Kidney (tissue), 13 donors: ENCODE measurements at regions not wholly inside any gene's neighbourhood (a gene's known extent, or its start where the extent isn't known, plus 50 kb on each side); places are given as distances from the start of the nearest gene placed in this dataset.

Source experiments
- DNase-seq, 5 donors: peaks; one replicate each; pipeline ENCODE4 v3.0.0-alpha.2; 2013 to 2020
- FAIRE-seq: peaks from 2 replicates; lab custom pipeline; 2012; peaks lifted over from hg19 to GRCh38; lab: Jason Lieb, UNC
- H3K27ac ChIP-seq, 2 donors: one replicate each; pipeline ENCODE4 v1.7.0; 2013; ENCODE audit warnings: low read depth in 2 of 2, low read length in 2 of 2, inconsistent platforms in 1 of 2
- H3K27me3 ChIP-seq: one replicate; pipeline ENCODE4 v1.7.1; 2013; ENCODE audit warnings: low read length, inconsistent platforms; ENCODE audit not compliant: control insufficient read depth, insufficient read depth
- H3K36me3 ChIP-seq, 3 donors: one replicate each; pipeline versions ENCODE4 v1.7.0 to v1.7.1; 2013; ENCODE audit warnings: low read length in 3 of 3, control low read depth in 1 of 3, inconsistent platforms in 1 of 3; ENCODE audit not compliant: insufficient read depth in 3 of 3, control insufficient read depth in 2 of 3
- H3K4me1 ChIP-seq, 3 donors: one replicate each; pipeline versions ENCODE4 v1.7.0 to v1.7.1; 2013; ENCODE audit warnings: low read length in 3 of 3, inconsistent platforms in 1 of 3, low read depth in 1 of 3; ENCODE audit not compliant: control insufficient read depth in 2 of 3, insufficient read depth in 2 of 3
- H3K4me3 ChIP-seq, 3 donors: one replicate each; pipeline versions ENCODE4 v1.7.0 to v1.8.1; 2013; ENCODE audit warnings: low read length in 3 of 3, control low read depth in 1 of 3, inconsistent platforms in 1 of 3
- H3K9ac ChIP-seq, 3 donors: one replicate each; pipeline versions ENCODE4 v1.7.0 to v1.7.1; 2013; ENCODE audit warnings: low read length in 3 of 3, control low read depth in 1 of 3, inconsistent platforms in 1 of 3
- H3K9me3 ChIP-seq, 3 donors: one replicate each; pipeline versions ENCODE4 v1.7.0 to v1.7.1; 2013; ENCODE audit warnings: low read length in 3 of 3, control low read depth in 1 of 3, inconsistent platforms in 1 of 3; ENCODE audit not compliant: control insufficient read depth in 2 of 3, insufficient read depth in 1 of 3
- CTCF ChIP-seq: IDR thresholded peaks from 3 replicates; pipeline ENCODE4 v1.5.1; 2012; ENCODE audit warnings: mild to moderate bottlenecking, moderate library complexity, borderline replicate concordance; ENCODE audit not compliant: insufficient read depth; ENCODE audit errors: extremely low read depth
- intact Hi-C: fragments of 100-400 bp; cut with DNase I; formaldehyde crosslinking; loops from one replicate; pipeline ENCODE4 v1.11.1; 2022
- donor health status: control.
- donor health status: control.
- donor health status: control.
- donor health status: control.
- donor health status: control.
- donor health status: DM: yes; HTN: yes; CAD: no.
- donor health status: Normal renal cell carcinoma (clear cell type).

- Histone ChIP-seq H3K9me3 (no peaks in the 10 kb centered on the region), H3K9ac (no peak overlapping the region), H3K36me3 (no peaks in the 10 kb centered on the region), H3K4me3 (no peak overlapping the region), H3K27ac (no peak overlapping the region), H3K27me3 (no peaks in the 10 kb centered on the region), H3K4me1 (no peaks in the 10 kb centered on the region)
- no peak for TF ChIP-seq CTCF
- no peak for FAIRE-seq
- no peak for DNase-seq
- intact Hi-C loops: no loop called here
Measured at GRCh38 chr18:25786758-25787157, 303.7 kb downstream of the SS18 start.

- no peak for TF ChIP-seq CTCF
- Histone ChIP-seq H3K9ac (no peak overlapping the region), H3K27ac (no peak overlapping the region), H3K4me3 (no peak overlapping the region), H3K4me1 (no peaks in the 10 kb centered on the region), H3K9me3 (no peaks in the 10 kb centered on the region), H3K36me3 (no peaks in the 10 kb centered on the region), H3K27me3 (no peaks in the 10 kb centered on the region)
- FAIRE-seq: no peak
- DNase-seq: no peak
- intact Hi-C loops: no loop called here
Measured at GRCh38 chr18:25780105-25780504, 310.3 kb downstream of the SS18 start.

GRCh38 chr18:25771796-25772195 is 318.6 kb downstream of the SS18 start:
- no peaks in the 10 kb centered on the region for H3K27me3 ChIP-seq
- H3K9ac ChIP-seq: no peak overlapping the region
- no peak for TF ChIP-seq CTCF
- intact Hi-C loops: no loop called here
- FAIRE-seq (no peak), DNase-seq (no peak)
- peaks cover 0 to 3% (median 0%) of the 10 kb centered on the region in 3 donors for H3K9me3 ChIP-seq
- no peaks in the 10 kb centered on the region for H3K4me1 ChIP-seq
- no peak overlapping the region for H3K27ac ChIP-seq
- no peak overlapping the region for H3K4me3 ChIP-seq
- H3K36me3 ChIP-seq: no peaks in the 10 kb centered on the region

- FAIRE-seq: no peak
- Histone ChIP-seq H3K4me1 (no peaks in the 10 kb centered on the region), H3K4me3 (no peak overlapping the region), H3K27ac (no peak overlapping the region), H3K36me3 (no peaks in the 10 kb centered on the region), H3K9me3 (peaks cover 0 to 3% (median 0%) of the 10 kb centered on the region in 3 donors), H3K27me3 (no peaks in the 10 kb centered on the region), H3K9ac (no peak overlapping the region)
- no peak for DNase-seq
- TF ChIP-seq CTCF: no peak
- intact Hi-C loops: no loop called here
Measured at GRCh38 chr18:25764777-25765176, 325.6 kb downstream of the SS18 start.
